PC-9 (cell line): ENCODE measurements at regions not wholly inside any gene's neighbourhood (a gene's known extent, or its start where the extent isn't known, plus 50 kb on each side); places are given as distances from the start of the nearest gene placed in this dataset.
"Not testable (repeated sequence)": the region's sequence is repeated elsewhere in the genome, so short reads cannot be mapped to it uniquely, and the experiment has no call there.

Source experiments
- CTCF ChIP-seq: fragments of 200-600 bp; sonication (generic); conservative IDR thresholded peaks from 2 replicates; pipeline ENCODE4 v1.6.1; 2017; ENCODE audit warnings: mixed run types, antibody characterized with exemption, mild to moderate bottlenecking, moderate library complexity
- EZH2 ChIP-seq: fragments of 200-600 bp; sonication (generic); IDR thresholded peaks from 2 replicates; pipeline ENCODE4 v1.8.0; 2017; ENCODE audit warnings: antibody characterized with exemption, low read depth

- TF ChIP-seq CTCF, EZH2: not testable (repeated sequence)
These were observed 66.4 kb upstream of the LRRC37A2 start for GRCh38 chr17:46445849-46446248.
